ENCODE measurements at regions not wholly inside any gene's neighbourhood (a gene's known extent, or its start where the extent isn't known, plus 50 kb on each side); places are given as distances from the start of the nearest gene placed in this dataset.

GRCh38 chr1:2908561-2908960, 107.1 kb upstream of the TTC34 start:
- TF ChIP-seq, protein P1, sequence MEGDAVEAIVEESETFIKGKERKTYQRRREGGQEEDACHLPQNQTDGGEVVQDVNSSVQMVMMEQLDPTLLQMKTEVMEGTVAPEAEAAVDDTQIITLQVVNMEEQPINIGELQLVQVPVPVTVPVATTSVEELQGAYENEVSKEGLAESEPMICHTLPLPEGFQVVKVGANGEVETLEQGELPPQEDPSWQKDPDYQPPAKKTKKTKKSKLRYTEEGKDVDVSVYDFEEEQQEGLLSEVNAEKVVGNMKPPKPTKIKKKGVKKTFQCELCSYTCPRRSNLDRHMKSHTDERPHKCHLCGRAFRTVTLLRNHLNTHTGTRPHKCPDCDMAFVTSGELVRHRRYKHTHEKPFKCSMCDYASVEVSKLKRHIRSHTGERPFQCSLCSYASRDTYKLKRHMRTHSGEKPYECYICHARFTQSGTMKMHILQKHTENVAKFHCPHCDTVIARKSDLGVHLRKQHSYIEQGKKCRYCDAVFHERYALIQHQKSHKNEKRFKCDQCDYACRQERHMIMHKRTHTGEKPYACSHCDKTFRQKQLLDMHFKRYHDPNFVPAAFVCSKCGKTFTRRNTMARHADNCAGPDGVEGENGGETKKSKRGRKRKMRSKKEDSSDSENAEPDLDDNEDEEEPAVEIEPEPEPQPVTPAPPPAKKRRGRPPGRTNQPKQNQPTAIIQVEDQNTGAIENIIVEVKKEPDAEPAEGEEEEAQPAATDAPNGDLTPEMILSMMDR (IDR thresholded peaks at IDR 0.05) = no peak
- TF ChIP-seq POLR2A (IDR thresholded peaks at IDR 0.05; ENCODE audit: low read length) (no peak), ZFP36 (IDR thresholded peaks at IDR 0.05; ENCODE audit: borderline replicate concordance, partially characterized antibody) (no peak), CHD2 (IDR thresholded peaks at IDR 0.05; ENCODE audit: low read length, partially characterized antibody) (no peak), HOXA7 (CRISPR knock-in tag; IDR thresholded peaks at IDR 0.05) (no peak), RAD21 (conservative IDR thresholded peaks at IDR 0.05 in 1 of 2, IDR thresholded peaks at IDR 0.05 in 1 of 2) (no peak), RCOR1 (IDR thresholded peaks at IDR 0.05; ENCODE audit: low read depth, low read length) (no peak), REST (IDR thresholded peaks at IDR 0.05) (no peak)
- TF ChIP-seq, protein P2, sequence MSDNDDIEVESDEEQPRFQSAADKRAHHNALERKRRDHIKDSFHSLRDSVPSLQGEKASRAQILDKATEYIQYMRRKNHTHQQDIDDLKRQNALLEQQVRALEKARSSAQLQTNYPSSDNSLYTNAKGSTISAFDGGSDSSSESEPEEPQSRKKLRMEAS (IDR thresholded peaks at IDR 0.05) = no peak

Data from A549 (cell line).